ENCODE measurements at regions not wholly inside any gene's neighbourhood (a gene's known extent, or its start where the extent isn't known, plus 50 kb on each side); places are given as distances from the start of the nearest gene placed in this dataset.

DNA sequence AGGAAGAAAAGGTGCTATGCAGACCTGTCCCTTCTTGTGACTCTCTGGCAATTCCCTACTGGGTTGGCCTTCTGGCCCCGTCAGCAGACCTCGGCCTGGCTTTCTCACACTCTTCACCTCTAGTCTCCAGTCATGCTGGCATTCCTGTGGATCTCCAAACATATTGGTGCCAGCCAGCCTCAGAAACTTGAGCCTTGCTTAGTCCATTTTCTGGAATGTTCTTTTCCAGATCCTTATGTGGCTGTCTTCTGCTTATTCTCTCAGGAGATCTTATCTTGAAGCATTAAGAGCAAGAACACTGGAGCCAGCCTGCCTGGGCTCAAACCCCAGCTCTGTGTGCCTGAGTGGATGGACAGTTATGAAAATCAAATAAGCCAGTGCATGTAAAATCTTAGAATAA lies 88.2 kb upstream of the NTRK3 start:
- TF ChIP-seq EP300 (IDR thresholded peaks at IDR 0.05) = no peak
- TF ChIP-seq, protein P1, sequence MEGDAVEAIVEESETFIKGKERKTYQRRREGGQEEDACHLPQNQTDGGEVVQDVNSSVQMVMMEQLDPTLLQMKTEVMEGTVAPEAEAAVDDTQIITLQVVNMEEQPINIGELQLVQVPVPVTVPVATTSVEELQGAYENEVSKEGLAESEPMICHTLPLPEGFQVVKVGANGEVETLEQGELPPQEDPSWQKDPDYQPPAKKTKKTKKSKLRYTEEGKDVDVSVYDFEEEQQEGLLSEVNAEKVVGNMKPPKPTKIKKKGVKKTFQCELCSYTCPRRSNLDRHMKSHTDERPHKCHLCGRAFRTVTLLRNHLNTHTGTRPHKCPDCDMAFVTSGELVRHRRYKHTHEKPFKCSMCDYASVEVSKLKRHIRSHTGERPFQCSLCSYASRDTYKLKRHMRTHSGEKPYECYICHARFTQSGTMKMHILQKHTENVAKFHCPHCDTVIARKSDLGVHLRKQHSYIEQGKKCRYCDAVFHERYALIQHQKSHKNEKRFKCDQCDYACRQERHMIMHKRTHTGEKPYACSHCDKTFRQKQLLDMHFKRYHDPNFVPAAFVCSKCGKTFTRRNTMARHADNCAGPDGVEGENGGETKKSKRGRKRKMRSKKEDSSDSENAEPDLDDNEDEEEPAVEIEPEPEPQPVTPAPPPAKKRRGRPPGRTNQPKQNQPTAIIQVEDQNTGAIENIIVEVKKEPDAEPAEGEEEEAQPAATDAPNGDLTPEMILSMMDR (IDR thresholded peaks at IDR 0.05) = no peak

Measured in esophagus muscularis mucosa (tissue), 3 donors.